GM12878 (cell line): ENCODE measurements at regions not wholly inside any gene's neighbourhood (a gene's known extent, or its start where the extent isn't known, plus 50 kb on each side); places are given as distances from the start of the nearest gene placed in this dataset.

Experiments
- ATF2 ChIP-seq: IDR thresholded peaks from 2 replicates; pipeline ENCODE4 v1.6.1; 2012; ENCODE audit warnings: low read length, inconsistent platforms
- BCL3 ChIP-seq: IDR thresholded peaks from 2 replicates; pipeline ENCODE4 v1.6.1; 2011; ENCODE audit warnings: borderline replicate concordance, low read depth, mild to moderate bottlenecking, moderate library complexity, low read length; ENCODE audit not compliant: insufficient read depth, poor library complexity, severe bottlenecking
- CREB1 ChIP-seq: IDR thresholded peaks from 2 replicates; pipeline ENCODE4 v1.6.1; 2012; ENCODE audit warnings: low read depth, mild to moderate bottlenecking, inconsistent platforms
- DPF2 ChIP-seq: fragments of 450-650 bp; IDR thresholded peaks from 2 replicates; pipeline ENCODE4 v1.6.1; 2017; ENCODE audit warnings: mild to moderate bottlenecking
- E2F4 ChIP-seq: IDR thresholded peaks from 2 replicates; pipeline ENCODE4 v1.6.1; 2012; ENCODE audit warnings: low read depth, low read length, improper control_type of control experiment
- ETV6 ChIP-seq, 2 experiments: fragments of 450-650 bp in 1 of 2; IDR thresholded peaks in 1 of 2; conservative IDR thresholded peaks in 1 of 2; 2 replicates each; pipeline ENCODE4 v1.6.1; 2014; ENCODE audit warnings: antibody characterized with exemption in 1 of 2, borderline replicate concordance in 1 of 2, low read depth in 1 of 2, mild to moderate bottlenecking in 1 of 2, moderate library complexity in 1 of 2
- IRF5 ChIP-seq: fragments of 450-650 bp; IDR thresholded peaks from 2 replicates; pipeline ENCODE4 v1.6.1; 2017; ENCODE audit warnings: borderline replicate concordance
- KAT2A ChIP-seq: conservative IDR thresholded peaks from 2 replicates; pipeline ENCODE4 v1.6.1; 2011; ENCODE audit warnings: low read depth, low read length; ENCODE audit not compliant: control insufficient read depth
- LARP7 ChIP-seq: fragments of 450-650 bp; IDR thresholded peaks from 2 replicates; pipeline ENCODE4 v1.6.1; 2017; ENCODE audit warnings: mild to moderate bottlenecking
- NBN ChIP-seq: fragments of 450-650 bp; IDR thresholded peaks from 2 replicates; pipeline ENCODE4 v1.6.1; 2016
- NR2C1 ChIP-seq: fragments of 450-650 bp; IDR thresholded peaks from 2 replicates; pipeline ENCODE4 v1.6.1; 2017; ENCODE audit warnings: antibody characterized with exemption, mild to moderate bottlenecking, moderate library complexity
- NR2C2 ChIP-seq: IDR thresholded peaks from 2 replicates; pipeline ENCODE4 v1.6.1; 2011; ENCODE audit warnings: borderline replicate concordance, low read depth; ENCODE audit not compliant: control insufficient read depth, insufficient read length
- PML ChIP-seq: IDR thresholded peaks from 2 replicates; pipeline ENCODE4 v1.6.1; 2012; ENCODE audit warnings: low read length, inconsistent platforms
- RELB ChIP-seq: fragments of 450-650 bp; IDR thresholded peaks from 2 replicates; pipeline ENCODE4 v1.6.1; 2017; ENCODE audit warnings: low read depth, mild to moderate bottlenecking, moderate library complexity
- SIN3A ChIP-seq: IDR thresholded peaks from 2 replicates; pipeline ENCODE4 v1.6.1; 2012; ENCODE audit warnings: low read depth, low read length, improper control_type of control experiment
- SREBF1 ChIP-seq: IDR thresholded peaks from 2 replicates; pipeline ENCODE4 v1.6.1; 2012; ENCODE audit warnings: mild to moderate bottlenecking, low read length
- TCF7 ChIP-seq: IDR thresholded peaks from 2 replicates; pipeline ENCODE4 v1.6.1; 2014; ENCODE audit warnings: antibody characterized with exemption, borderline replicate concordance
- ZBED1 ChIP-seq: IDR thresholded peaks from 2 replicates; pipeline ENCODE4 v1.6.1; 2016; ENCODE audit warnings: borderline replicate concordance
- ZBTB4 ChIP-seq: fragments of 450-650 bp; formaldehyde crosslinking; IDR thresholded peaks from 2 replicates; pipeline ENCODE4 v1.4.0; 2022; ENCODE audit warnings: mild to moderate bottlenecking, moderate library complexity
- ZNF207 ChIP-seq: fragments of 450-650 bp; IDR thresholded peaks from 2 replicates; pipeline ENCODE4 v1.6.1; 2014; ENCODE audit warnings: antibody characterized with exemption, mild to moderate bottlenecking, borderline replicate concordance

- no peak for TF ChIP-seq CREB1
- TF ChIP-seq NR2C2: no peak
- TF ChIP-seq ZBTB4 (CRISPR knock-in tag): no peak
- TF ChIP-seq SREBF1: no peak
- TF ChIP-seq ZNF207: no peak
- no peak for TF ChIP-seq SIN3A
- no peak for TF ChIP-seq ETV6 (conservative IDR thresholded peaks at IDR 0.05 in 1 of 2, IDR thresholded peaks at IDR 0.05 in 1 of 2; ENCODE audit: borderline replicate concordance in 1 of 2, low read depth in 1 of 2)
- no peak for TF ChIP-seq NBN
- no peak for TF ChIP-seq IRF5
- no peak for TF ChIP-seq LARP7
- no peak for TF ChIP-seq BCL3
- no peak for TF ChIP-seq TCF7
- no peak for TF ChIP-seq RELB
- no peak for TF ChIP-seq NR2C1
- no peak for TF ChIP-seq DPF2
- TF ChIP-seq PML: peak; percentile 93
- TF ChIP-seq E2F4: no peak
- no peak for TF ChIP-seq KAT2A
- TF ChIP-seq ATF2: no peak; the same call in 1 of the 2 replicates
- TF ChIP-seq ZBED1: 0 out of 2 replicates have a peak, but pooled peaks have one; percentile 87
These were observed 125.3 kb upstream of the SPACA1 start (continued) for GRCh38 chr6:87922196-87922946.
